ENCODE measurements at regions not wholly inside any gene's neighbourhood (a gene's known extent, or its start where the extent isn't known, plus 50 kb on each side); places are given as distances from the start of the nearest gene placed in this dataset.

- no peak overlapping the region for H3K4me3 ChIP-seq
- H3K27ac ChIP-seq = no peak overlapping the region
- H3K9me3 ChIP-seq = peaks cover 9% of the 10 kb centered on the region
- no peaks in the 10 kb centered on the region for H3K27me3 ChIP-seq (ENCODE audit: insufficient read depth in 3 of 3, low read length in 2 of 3)
- no peak for TF ChIP-seq CTCF (IDR thresholded peaks at IDR 0.05)
- no peak for ATAC-seq
- WGBS, 3 donors = 47 to 66% (median 65%) methylated on average over 1 of the region's 1 CpG
- no peaks in the 10 kb centered on the region for H3K36me3 ChIP-seq (ENCODE audit: insufficient read depth in 1 of 2, low read depth in 1 of 2)
- H3K4me1 ChIP-seq = no peaks in the 10 kb centered on the region
- no peak for DNase-seq
- intact Hi-C loops (cut with DNase I) = no loop called here
These were observed 704.6 kb downstream of the CCSER2 start for GRCh38 chr10:85032981-85033380.

- no peak for TF ChIP-seq CTCF (IDR thresholded peaks at IDR 0.05)
- Histone ChIP-seq H3K27ac (no peak overlapping the region), H3K36me3 (ENCODE audit: insufficient read depth in 1 of 2, low read depth in 1 of 2) (no peaks in the 10 kb centered on the region), H3K4me1 (no peaks in the 10 kb centered on the region), H3K4me3 (no peak overlapping the region), H3K9me3 (peaks cover 11% of the 10 kb centered on the region), H3K27me3 (ENCODE audit: insufficient read depth in 3 of 3, low read length in 2 of 3) (no peaks in the 10 kb centered on the region)
- WGBS, 3 donors = 74 to 80% (median 78%) methylated on average over 3 of the region's 3 CpGs
- DNase-seq = no peak
- ATAC-seq = no peak
- intact Hi-C loops (cut with DNase I) = no loop called here
These were observed 708.3 kb downstream of the CCSER2 start for GRCh38 chr10:85036661-85037060.

- H3K36me3 ChIP-seq (ENCODE audit: insufficient read depth in 1 of 2, low read depth in 1 of 2) = no peaks in the 10 kb centered on the region
- intact Hi-C loops (cut with DNase I) = no loop called here
- no peaks in the 10 kb centered on the region for H3K4me1 ChIP-seq
- ATAC-seq (no peak), DNase-seq (no peak)
- H3K4me3 ChIP-seq = no peak overlapping the region
- no peak for TF ChIP-seq CTCF (IDR thresholded peaks at IDR 0.05)
- no peak overlapping the region for H3K27ac ChIP-seq
- peaks cover 7% of the 10 kb centered on the region for H3K9me3 ChIP-seq
- 80 to 88% (median 86%) methylated on average over 1 of the region's 1 CpG for WGBS, 3 donors
- H3K27me3 ChIP-seq (ENCODE audit: insufficient read depth in 3 of 3, low read length in 2 of 3) = no peaks in the 10 kb centered on the region
These were observed 710.9 kb downstream of the CCSER2 start for GRCh38 chr10:85039311-85039710.

- 55 to 64% (median 56%) methylated on average over 5 of the region's 5 CpGs for WGBS, 3 donors
- no peak overlapping the region for H3K27ac ChIP-seq
- intact Hi-C loops (cut with DNase I) = no loop called here
- no peaks in the 10 kb centered on the region for H3K36me3 ChIP-seq (ENCODE audit: insufficient read depth in 1 of 2, low read depth in 1 of 2)
- no peaks in the 10 kb centered on the region for H3K4me1 ChIP-seq
- ATAC-seq (no peak), DNase-seq (no peak)
- H3K27me3 ChIP-seq (ENCODE audit: insufficient read depth in 3 of 3, low read length in 2 of 3) = no peaks in the 10 kb centered on the region
- no peak for TF ChIP-seq CTCF (IDR thresholded peaks at IDR 0.05)
- H3K4me3 ChIP-seq = no peak overlapping the region
- H3K9me3 ChIP-seq = peaks cover 7% of the 10 kb centered on the region
These were observed 714.8 kb downstream of the CCSER2 start for GRCh38 chr10:85043207-85043606.

- H3K27me3 ChIP-seq (ENCODE audit: insufficient read depth in 3 of 3, low read length in 2 of 3) = no peaks in the 10 kb centered on the region
- intact Hi-C loops (cut with DNase I) = no loop called here
- H3K36me3 ChIP-seq (ENCODE audit: insufficient read depth in 1 of 2, low read depth in 1 of 2) = no peaks in the 10 kb centered on the region
- ATAC-seq = no peak
- H3K27ac ChIP-seq = no peak overlapping the region
- WGBS, 3 donors = 61 to 70% (median 63%) methylated on average over 2 of the region's 2 CpGs
- no peak for DNase-seq
- H3K4me3 ChIP-seq = no peak overlapping the region
- no peak for TF ChIP-seq CTCF (IDR thresholded peaks at IDR 0.05)
- H3K9me3 ChIP-seq = no peaks in the 10 kb centered on the region
- no peaks in the 10 kb centered on the region for H3K4me1 ChIP-seq
These were observed 716.7 kb downstream of the CCSER2 start for GRCh38 chr10:85045046-85045445.

All from psoas muscle (tissue), 7 donors.